EH (cell line): ENCODE measurements at regions not wholly inside any gene's neighbourhood (a gene's known extent, or its start where the extent isn't known, plus 50 kb on each side); places are given as distances from the start of the nearest gene placed in this dataset.
A peak's percentile ranks its signal among the peaks of the same experiment; 100 is the strongest.

Source experiments
- DNase-seq: peaks from one replicate; pipeline ENCODE4 v3.0.0-alpha.2; 2015; ENCODE audit warnings: low read depth

- DNase-seq, result peak; percentile 40
These were observed 60.6 kb upstream of the BLID start for GRCh38 chr11:122176651-122177050.

GRCh38 chr11:122175306-122175705 is 59.3 kb upstream of the BLID start:
- peak; percentile 72 for DNase-seq

GRCh38 chr11:122173587-122173986 is 57.6 kb upstream of the BLID start:
- peak; percentile 41 for DNase-seq

GRCh38 chr11:122173074-122173450 is 57.0 kb upstream of the BLID start:
- no peak for DNase-seq

GRCh38 chr11:122172352-122173073 is 56.5 kb upstream of the BLID start:
- DNase-seq, result peak; percentile 38

- DNase-seq, result peak; percentile 95
These were observed 54.9 kb upstream of the BLID start for GRCh38 chr11:122170815-122171475.

GRCh38 chr11:122168218-122168617 is 52.2 kb upstream of the BLID start:
- no peak for DNase-seq

GRCh38 chr11:122167100-122167499 is 51.1 kb upstream of the BLID start:
- peak; percentile 91 for DNase-seq

DNA sequence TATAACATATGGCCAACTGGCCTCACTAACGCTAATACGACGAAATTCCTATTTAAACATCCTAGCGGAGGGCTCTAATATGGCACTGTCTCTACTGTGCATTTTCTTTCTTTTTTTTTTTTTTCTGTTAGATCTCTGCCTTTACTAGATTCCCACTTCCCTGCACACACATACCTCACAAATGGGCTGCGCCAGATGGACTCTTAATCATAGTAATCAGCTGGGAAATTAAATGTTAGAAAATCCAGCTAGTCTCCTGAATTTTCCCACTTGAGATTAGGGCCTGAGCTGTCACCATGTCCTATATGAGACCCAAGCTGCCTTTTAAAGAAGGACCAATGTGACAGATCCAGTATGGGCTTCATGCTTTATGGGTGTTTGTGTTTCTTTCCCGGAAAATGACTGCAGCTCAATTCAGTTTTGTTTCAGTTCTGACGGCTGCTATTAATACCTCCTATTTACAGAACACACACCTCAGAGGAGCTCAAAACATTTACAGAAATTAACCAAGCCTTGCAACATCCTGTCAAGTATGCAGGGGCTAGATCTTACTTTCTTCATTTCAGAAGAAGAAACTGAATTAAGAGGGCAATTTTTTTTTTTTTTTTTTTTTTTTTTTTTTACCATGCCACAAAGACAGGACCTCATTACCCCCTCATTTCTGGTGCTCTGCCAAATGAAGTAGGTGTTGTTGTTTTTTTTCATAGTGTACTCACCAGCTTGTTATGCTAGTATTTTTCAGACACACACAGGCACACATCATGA is 49.8 kb upstream of the BLID start:
- no peak for DNase-seq
